HEK293 (cell line): ENCODE measurements at regions not wholly inside any gene's neighbourhood (a gene's known extent, or its start where the extent isn't known, plus 50 kb on each side); places are given as distances from the start of the nearest gene placed in this dataset.

Source experiments
- CTCF ChIA-PET: fragments of 350-600 bp; formaldehyde crosslinking; extraction: SDS; loops from one replicate; lab custom pipeline; 2021; ENCODE audit warnings: antibody characterized with exemption; lab: Yijun Ruan, JAX
- POLR2A ChIA-PET: fragments of 300-600 bp; formaldehyde crosslinking; extraction: SDS; loops from one replicate; lab custom pipeline; 2020; ENCODE audit warnings: antibody characterized with exemption, inconsistent platforms; lab: Yijun Ruan, JAX
- H3K27ac ChIP-seq: fragments of 200-500 bp; sonication (Bioruptor generic); 2 replicates; pipeline ENCODE4 v1.5.1; 2014; ENCODE audit warnings: low read depth, low read length, control low read depth, inconsistent platforms; ENCODE audit errors: extremely low read depth
- H3K36me3 ChIP-seq, 2 experiments: fragments of 200-500 bp in 1 of 2; sonication (Bioruptor generic) in 1 of 2; 1 replicate in 1 of 2; 2 replicates in 1 of 2; pipeline ENCODE4 v1.5.1; 2014 to 2017; ENCODE audit warnings: inconsistent platforms in 2 of 2, low read length in 2 of 2; ENCODE audit not compliant: control insufficient read depth in 2 of 2, insufficient read depth in 1 of 2
- H3K4me1 ChIP-seq: fragments of 200-500 bp; sonication (Bioruptor generic); 2 replicates; pipeline ENCODE4 v1.5.1; 2014; ENCODE audit warnings: mild to moderate bottlenecking, low read length, inconsistent platforms; ENCODE audit not compliant: control insufficient read depth, insufficient read depth
- H3K4me3 ChIP-seq: 2 replicates; pipeline ENCODE4 v1.5.1; 2011; ENCODE audit warnings: low read depth, mild to moderate bottlenecking, control low read depth, low read length, moderate library complexity
- H3K9me3 ChIP-seq: fragments of 200-500 bp; sonication (Bioruptor generic); 2 replicates; pipeline ENCODE4 v1.5.1; 2014; ENCODE audit warnings: low read depth, low read length, inconsistent platforms; ENCODE audit not compliant: control insufficient read depth, insufficient read depth
- BCL11B ChIP-seq: fragments of 450-650 bp; formaldehyde crosslinking; IDR thresholded peaks from 2 replicates; pipeline ENCODE4 v1.5.1; 2016; ENCODE audit warnings: low read depth, missing biosample characterization, missing genetic modification characterization
- PRDM6 ChIP-seq: fragments of 450-650 bp; formaldehyde crosslinking; IDR thresholded peaks from 2 replicates; pipeline ENCODE4 v1.5.1; 2017; ENCODE audit warnings: missing biosample characterization, missing genetic modification characterization
- YY1 ChIP-seq: fragments of 450-650 bp; formaldehyde crosslinking; IDR thresholded peaks from 2 replicates; pipeline ENCODE4 v1.5.1; 2018; ENCODE audit warnings: missing biosample characterization, missing genetic modification characterization
- ZIC2 ChIP-seq: fragments of 450-650 bp; formaldehyde crosslinking; IDR thresholded peaks from 2 replicates; pipeline ENCODE4 v1.5.1; 2016; ENCODE audit warnings: missing biosample characterization, missing genetic modification characterization
- ZNF2 ChIP-seq: fragments of 450-650 bp; formaldehyde crosslinking; IDR thresholded peaks from 2 replicates; pipeline ENCODE4 v1.5.1; 2016; ENCODE audit warnings: missing biosample characterization, missing genetic modification characterization
- ZNF211 ChIP-seq: fragments of 450-650 bp; formaldehyde crosslinking; IDR thresholded peaks from 2 replicates; pipeline ENCODE4 v1.5.1; 2016; ENCODE audit warnings: low read depth, missing biosample characterization, missing genetic modification characterization
- ZNF335 ChIP-seq: fragments of 450-650 bp; formaldehyde crosslinking; conservative IDR thresholded peaks from 2 replicates; pipeline ENCODE4 v1.5.1; 2016; ENCODE audit warnings: missing biosample characterization, missing genetic modification characterization
- ZNF362 ChIP-seq: fragments of 450-650 bp; formaldehyde crosslinking; IDR thresholded peaks from 2 replicates; pipeline ENCODE4 v1.5.1; 2016; ENCODE audit warnings: missing biosample characterization, missing genetic modification characterization
- ZNF366 ChIP-seq: fragments of 450-650 bp; formaldehyde crosslinking; conservative IDR thresholded peaks from 2 replicates; pipeline ENCODE4 v1.5.1; 2016; ENCODE audit warnings: missing biosample characterization, missing genetic modification characterization
- ZNF416 ChIP-seq: fragments of 450-650 bp; formaldehyde crosslinking; IDR thresholded peaks from 2 replicates; pipeline ENCODE4 v1.5.1; 2016; ENCODE audit warnings: missing biosample characterization, missing genetic modification characterization
- ZNF423 ChIP-seq: fragments of 450-650 bp; formaldehyde crosslinking; IDR thresholded peaks from 2 replicates; pipeline ENCODE4 v1.5.1; 2016; ENCODE audit warnings: missing biosample characterization, missing genetic modification characterization
- ZNF488 ChIP-seq: fragments of 450-650 bp; formaldehyde crosslinking; IDR thresholded peaks from 2 replicates; pipeline ENCODE4 v1.5.1; 2016; ENCODE audit warnings: missing biosample characterization, missing genetic modification characterization
- ZNF654 ChIP-seq: fragments of 450-650 bp; formaldehyde crosslinking; IDR thresholded peaks from 2 replicates; pipeline ENCODE4 v1.5.1; 2016; ENCODE audit warnings: low read depth, missing biosample characterization, missing genetic modification characterization
- ZSCAN23 ChIP-seq: fragments of 450-650 bp; formaldehyde crosslinking; IDR thresholded peaks from 2 replicates; pipeline ENCODE4 v1.5.1; 2016; ENCODE audit warnings: missing biosample characterization, missing genetic modification characterization
- TF ChIP-seq, protein P1 (sequence below): fragments of 450-650 bp; formaldehyde crosslinking; IDR thresholded peaks from 2 replicates; pipeline ENCODE4 v1.5.1; 2016; ENCODE audit warnings: missing biosample characterization, missing genetic modification characterization
- TF ChIP-seq, protein P2 (sequence below): fragments of 450-650 bp; formaldehyde crosslinking; IDR thresholded peaks from 2 replicates; pipeline ENCODE4 v1.5.1; 2017; ENCODE audit warnings: missing biosample characterization, mild to moderate bottlenecking, missing genetic modification characterization, moderate library complexity

- Histone ChIP-seq H3K9me3 (no peaks in the 10 kb centered on the region), H3K4me1 (peaks cover 8% of the 10 kb centered on the region), H3K36me3 (no peaks in the 10 kb centered on the region), H3K4me3 (no peak overlapping the region), H3K27ac (no peak overlapping the region)
- POLR2A ChIA-PET, result interaction anchor here (1.2 kb wide), 1 partner anchor 353 kb away, joined by 3 read pairs; no protein-coding TSS in a partner anchor
- no peak for TF ChIP-seq ZNF416 (tag by site-specific recombination)
- no peak for TF ChIP-seq BCL11B (tag by site-specific recombination)
- no peak for TF ChIP-seq ZNF423 (tag by site-specific recombination)
- 0 out of 2 replicates have a peak, but pooled peaks have one; percentile 13 for TF ChIP-seq ZNF335
- no peak for TF ChIP-seq ZNF362 (tag by site-specific recombination)
- TF ChIP-seq YY1 (tag by site-specific recombination), result no peak
- no peak for TF ChIP-seq PRDM6 (tag by site-specific recombination)
- no peak for TF ChIP-seq ZNF2
- no peak for TF ChIP-seq ZSCAN23 (tag by site-specific recombination)
- no peak for TF ChIP-seq ZNF488
- no peak for TF ChIP-seq ZNF211 (tag by site-specific recombination)
- TF ChIP-seq, protein P1, sequence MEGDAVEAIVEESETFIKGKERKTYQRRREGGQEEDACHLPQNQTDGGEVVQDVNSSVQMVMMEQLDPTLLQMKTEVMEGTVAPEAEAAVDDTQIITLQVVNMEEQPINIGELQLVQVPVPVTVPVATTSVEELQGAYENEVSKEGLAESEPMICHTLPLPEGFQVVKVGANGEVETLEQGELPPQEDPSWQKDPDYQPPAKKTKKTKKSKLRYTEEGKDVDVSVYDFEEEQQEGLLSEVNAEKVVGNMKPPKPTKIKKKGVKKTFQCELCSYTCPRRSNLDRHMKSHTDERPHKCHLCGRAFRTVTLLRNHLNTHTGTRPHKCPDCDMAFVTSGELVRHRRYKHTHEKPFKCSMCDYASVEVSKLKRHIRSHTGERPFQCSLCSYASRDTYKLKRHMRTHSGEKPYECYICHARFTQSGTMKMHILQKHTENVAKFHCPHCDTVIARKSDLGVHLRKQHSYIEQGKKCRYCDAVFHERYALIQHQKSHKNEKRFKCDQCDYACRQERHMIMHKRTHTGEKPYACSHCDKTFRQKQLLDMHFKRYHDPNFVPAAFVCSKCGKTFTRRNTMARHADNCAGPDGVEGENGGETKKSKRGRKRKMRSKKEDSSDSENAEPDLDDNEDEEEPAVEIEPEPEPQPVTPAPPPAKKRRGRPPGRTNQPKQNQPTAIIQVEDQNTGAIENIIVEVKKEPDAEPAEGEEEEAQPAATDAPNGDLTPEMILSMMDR (tag by site-specific recombination), result peak; percentile 60
- no peak for TF ChIP-seq ZIC2 (tag by site-specific recombination)
- CTCF ChIA-PET, result interaction anchor here (0.6 to 2.8 kb wide), 8 partner anchors 14 to 339 kb away, joined by 3 to 6 read pairs (median 3); no protein-coding TSS in a partner anchor
Measured at GRCh38 chr20:48329676-48330664, 497.8 kb downstream of the PREX1 start.

GRCh38 chr20:48329031-48329615, 498.7 kb downstream of the PREX1 start:
- Histone ChIP-seq H3K36me3 (no peaks in the 10 kb centered on the region), H3K4me1 (peaks cover 8% of the 10 kb centered on the region), H3K27ac (no peak overlapping the region), H3K4me3 (no peak overlapping the region), H3K9me3 (no peaks in the 10 kb centered on the region)
- ChIA-PET POLR2A (interaction anchor here (0.7 to 1.2 kb wide), 2 partner anchors 19 to 352 kb away, joined by 3 to 5 read pairs; no protein-coding TSS in a partner anchor), CTCF (interaction anchor here (0.6 to 1.2 kb wide), 5 partner anchors 14 to 338 kb away, joined by 3 to 5 read pairs (median 3); no protein-coding TSS in a partner anchor)
- TF ChIP-seq ZNF366 (0 out of 2 replicates have a peak, but pooled peaks have one; percentile 23), ZNF654 (tag by site-specific recombination) (no peak)
- TF ChIP-seq, protein P2, sequence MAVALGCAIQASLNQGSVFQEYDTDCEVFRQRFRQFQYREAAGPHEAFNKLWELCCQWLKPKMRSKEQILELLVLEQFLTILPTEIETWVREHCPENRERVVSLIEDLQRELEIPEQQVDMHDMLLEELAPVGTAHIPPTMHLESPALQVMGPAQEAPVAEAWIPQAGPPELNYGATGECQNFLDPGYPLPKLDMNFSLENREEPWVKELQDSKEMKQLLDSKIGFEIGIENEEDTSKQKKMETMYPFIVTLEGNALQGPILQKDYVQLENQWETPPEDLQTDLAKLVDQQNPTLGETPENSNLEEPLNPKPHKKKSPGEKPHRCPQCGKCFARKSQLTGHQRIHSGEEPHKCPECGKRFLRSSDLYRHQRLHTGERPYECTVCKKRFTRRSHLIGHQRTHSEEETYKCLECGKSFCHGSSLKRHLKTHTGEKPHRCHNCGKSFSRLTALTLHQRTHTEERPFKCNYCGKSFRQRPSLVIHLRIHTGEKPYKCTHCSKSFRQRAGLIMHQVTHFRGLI (tag by site-specific recombination), result no peak
